NCI-H128 (cell line): ENCODE measurements at regions not wholly inside any gene's neighbourhood (a gene's known extent, or its start where the extent isn't known, plus 50 kb on each side); places are given as distances from the start of the nearest gene placed in this dataset.

Experiments used
- DNase-seq: peaks from one replicate; lab custom pipeline; 2025; ENCODE audit not compliant: unreplicated experiment; lab: John Stamatoyannopoulos, UW

DNA sequence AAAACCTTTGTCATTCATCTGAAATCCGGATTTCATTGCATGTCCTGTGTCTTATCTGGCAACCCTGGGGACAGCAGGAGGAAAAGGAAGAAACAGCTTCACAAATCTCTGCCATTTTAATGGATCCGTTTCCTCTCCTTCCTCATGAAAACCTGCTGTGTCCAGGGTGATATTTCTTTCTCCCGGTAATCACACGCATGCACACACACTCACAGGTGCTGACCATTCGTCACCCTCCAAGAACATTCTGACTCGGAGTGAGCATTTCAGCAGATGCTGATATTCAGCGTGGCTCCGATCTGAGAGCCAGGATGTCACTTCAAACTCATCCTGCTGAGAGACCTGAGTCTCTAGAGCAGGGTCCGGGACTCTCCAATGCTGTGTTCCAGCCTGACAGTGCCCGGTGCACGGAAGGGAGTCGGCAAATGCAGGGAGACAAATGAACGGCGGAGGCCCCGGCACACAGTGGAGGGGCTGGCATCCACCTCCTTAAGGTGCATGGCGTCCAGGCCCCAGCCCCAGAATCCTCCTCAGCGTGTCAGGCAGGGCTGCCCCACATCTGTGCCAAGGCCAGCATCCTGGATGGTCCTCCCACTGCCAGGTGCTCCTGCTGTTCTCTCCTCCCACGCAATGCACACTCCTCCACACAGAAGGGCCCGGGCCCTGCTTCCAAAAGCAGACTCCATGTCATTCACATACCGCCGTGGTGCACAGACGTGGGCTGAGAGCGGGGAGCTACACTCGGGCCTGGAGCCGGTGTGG, 70.7 kb downstream of the RBFOX3 start:
- no peak for DNase-seq

DNA sequence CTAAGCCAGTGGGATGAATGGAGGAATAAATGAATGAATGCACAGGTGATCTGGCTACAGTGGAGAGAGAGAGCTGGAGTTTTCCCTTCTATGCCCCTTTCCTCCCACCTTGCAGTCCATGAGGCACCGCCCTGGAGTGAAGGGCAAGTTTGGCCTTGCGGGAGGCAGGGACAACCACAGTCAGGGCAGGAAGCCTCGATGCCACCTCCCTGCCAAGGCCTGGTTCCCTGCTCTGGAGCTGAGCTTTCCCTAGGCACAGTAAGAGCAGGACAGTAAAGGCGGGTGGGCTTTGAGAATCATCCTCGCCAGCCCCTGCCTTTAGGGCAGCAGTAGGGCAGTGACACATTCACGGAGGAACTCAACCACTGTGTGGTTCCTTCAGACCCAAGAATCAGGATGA, 72.6 kb downstream of the RBFOX3 start:
- DNase-seq, result no peak

DNA sequence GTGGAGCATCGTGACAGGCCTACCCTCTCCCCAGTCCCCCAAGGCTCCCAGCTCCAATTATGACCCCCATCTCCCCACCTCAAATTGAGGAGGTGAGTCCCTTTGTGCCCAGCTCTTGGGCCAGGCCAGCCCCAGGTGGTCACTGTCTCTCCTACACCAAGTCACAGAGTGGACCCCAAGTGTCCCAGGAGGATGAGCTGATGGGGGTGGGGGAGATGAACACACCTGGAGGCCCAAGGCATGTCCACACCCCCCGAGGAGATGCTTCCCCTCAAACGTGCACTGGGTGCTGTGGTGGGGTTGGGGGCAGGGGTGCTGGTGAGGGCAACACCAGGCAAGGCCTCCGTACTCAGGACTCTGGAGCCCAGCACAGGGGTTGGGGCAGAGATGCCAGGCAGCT, 73.2 kb downstream of the RBFOX3 start:
- no peak for DNase-seq

DNA sequence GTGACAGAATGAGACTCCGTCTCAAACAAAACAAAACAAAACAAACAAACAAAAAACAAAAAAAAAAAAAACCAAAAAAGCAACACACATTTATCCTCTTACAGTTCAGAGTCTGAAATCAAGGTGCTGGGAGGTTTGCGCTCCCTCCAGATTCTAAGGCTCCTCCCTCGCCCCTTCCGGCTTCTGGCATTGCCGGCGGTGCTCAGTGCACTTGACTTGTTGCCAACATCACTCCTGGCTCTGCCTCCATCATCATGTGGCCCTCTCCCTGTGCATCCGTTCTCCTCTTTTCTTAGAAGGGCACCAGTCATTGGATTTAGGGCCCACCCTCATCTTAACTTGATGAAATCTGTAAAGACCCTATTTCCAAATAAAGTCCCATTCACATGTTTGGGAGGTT, 73.8 kb downstream of the RBFOX3 start:
- no peak for DNase-seq

DNA sequence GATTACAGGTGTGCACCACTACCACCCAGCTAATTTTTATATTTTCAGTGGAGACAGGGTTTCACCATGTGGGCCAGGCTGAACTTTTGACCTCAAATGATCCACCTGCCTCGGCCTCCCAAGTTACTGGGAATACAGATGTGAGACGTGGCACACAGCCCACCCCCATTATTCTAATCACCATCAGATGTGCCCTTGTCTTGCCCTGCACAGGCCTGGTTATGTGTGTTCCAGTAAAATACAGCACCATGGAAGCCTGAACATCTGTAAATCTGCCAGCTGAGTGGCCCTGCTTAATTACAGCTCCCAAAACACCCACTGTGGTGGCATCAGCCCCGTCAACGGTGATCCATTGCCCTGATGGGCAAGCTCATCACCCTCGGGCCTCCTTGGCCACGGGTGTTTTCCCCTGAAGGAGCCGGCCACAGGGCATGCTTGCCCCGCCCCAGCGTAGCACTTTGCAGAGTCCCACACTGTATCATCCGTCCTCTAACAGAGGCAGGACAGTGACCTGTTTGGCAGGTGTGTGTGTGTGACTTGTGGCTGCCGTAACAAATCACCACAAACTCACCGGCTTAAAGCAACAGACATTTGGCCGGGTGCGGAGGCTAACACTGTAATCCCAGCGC, 74.5 kb downstream of the RBFOX3 start:
- no peak for DNase-seq

DNA sequence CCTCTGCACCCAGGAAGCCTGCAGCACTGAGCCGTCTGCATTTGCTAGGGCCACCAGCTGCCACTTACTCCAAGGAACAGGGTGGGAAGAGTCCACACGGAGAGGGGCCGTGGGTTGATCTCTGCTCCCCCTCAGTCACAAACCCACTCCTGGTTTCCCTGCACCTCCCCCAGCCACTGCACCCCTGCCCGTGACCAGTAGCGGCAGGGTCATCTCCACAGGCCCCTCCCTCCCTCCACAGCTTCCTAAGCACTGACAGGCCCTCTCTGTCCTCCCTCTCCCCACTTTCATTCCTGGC, 75.2 kb downstream of the RBFOX3 start:
- no peak for DNase-seq

DNA sequence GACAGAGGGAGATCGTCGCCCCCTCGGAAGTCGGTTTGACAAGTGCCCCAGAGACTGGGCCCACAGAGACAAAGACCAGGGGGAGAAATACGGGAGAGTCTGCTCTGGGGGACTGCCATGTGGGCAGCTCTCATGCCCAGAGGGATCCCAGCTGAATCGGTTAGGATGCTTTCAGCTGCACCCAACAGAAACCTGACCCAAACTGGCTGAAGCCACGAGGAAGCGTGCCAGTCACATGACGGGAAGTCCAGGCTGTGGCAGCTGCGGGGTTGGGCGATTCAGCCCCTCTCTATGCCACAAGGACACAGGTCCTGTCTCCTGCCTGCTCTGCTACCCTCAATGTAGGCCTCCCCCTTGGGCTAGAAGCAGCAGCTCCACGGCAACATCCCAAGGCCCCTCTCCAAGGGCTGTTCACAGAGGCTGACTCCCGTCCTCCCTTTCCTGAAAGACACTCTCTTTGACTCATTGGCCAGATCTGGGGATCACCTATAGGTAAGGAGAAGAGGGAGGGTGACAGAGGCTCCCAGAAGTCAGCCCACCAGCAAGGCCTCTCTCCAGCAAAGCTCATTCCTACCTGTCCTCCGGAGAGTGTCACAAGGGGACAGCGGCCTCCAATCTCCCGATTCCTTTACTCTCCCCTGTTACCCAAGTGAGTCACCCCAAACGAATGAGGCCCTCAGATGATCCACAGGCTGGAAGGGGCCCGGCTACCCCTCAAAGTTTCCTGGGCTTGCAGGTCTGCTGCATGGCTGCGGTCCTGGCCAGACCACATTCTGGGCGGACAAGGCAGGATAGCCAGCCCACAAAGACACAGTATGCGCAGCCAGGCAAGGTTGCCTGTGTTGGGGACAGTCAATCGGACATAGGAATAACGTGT, 75.8 kb downstream of the RBFOX3 start:
- DNase-seq, result no peak

DNA sequence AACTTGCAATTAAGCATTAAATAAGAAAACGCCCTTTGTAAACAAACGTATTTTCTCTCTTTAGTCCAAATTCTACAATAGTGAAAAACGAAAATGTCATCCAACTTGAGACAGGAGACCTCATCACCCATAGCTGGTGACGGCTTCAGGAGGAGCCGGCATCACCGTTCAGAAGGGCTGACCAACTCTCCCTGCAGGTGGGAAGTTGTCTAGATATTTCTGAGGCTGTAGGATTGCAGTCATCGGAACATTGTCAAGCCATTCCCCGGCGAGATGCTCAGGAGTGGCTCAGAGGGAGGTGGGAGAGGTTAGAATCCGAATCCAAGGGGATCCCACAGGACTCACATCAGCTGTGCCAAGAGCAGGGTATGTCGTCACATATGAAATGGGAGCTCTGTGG, 76.7 kb downstream of the RBFOX3 start:
- DNase-seq, result no peak

DNA sequence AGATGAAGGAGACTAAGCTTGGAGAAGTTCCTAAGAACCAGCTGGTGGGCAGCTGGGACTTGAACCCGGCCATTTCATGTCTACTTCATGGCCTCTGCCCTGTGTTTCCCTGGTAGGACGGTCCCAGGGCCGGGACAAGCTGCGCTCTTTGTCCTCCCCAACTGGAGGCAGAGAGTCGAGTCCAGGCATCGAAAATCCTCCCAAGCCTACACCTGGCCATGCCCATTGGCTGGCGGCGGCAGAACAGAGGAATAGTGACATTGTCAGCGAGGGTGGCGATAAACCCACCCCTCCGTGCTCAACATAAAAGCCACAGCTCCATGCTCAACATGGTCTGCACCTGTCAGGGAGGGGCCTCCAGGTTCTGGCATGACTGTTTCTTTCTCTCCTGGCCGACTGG, 77.7 kb downstream of the RBFOX3 start:
- DNase-seq, result no peak

DNA sequence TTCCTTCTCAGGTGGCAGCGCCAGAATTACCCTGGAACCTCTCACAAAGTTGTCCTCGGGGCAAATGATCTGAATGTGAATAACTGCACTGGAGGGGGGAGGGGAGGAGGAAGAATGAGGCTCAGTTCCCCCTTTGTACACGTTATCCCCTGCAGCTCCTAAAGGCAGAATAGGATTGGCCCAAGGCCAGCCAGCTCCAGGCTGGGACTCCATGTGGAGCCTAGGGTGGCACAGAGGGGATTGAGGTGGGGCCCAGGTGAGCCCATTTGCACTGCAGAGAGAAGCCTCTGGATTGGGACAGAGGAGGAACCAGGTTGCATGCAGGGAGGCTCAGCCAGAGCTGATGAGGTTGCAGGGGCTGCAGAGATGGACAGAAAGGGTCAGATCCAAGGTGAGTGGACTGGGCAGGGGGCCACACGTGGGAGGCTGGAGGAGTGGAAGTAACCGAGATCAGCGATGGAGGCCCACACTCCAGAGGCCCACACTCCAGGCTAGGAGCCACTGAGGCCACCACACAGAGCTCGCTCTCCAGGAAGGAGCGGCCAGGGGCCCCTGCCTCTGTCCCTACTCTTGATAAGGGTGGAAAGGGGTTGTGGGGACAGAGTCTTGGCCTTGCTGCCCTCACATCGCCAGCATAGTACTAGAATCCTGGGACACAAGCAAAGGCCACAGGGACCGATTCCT, 78.6 kb downstream of the RBFOX3 start:
- DNase-seq, result no peak

DNA sequence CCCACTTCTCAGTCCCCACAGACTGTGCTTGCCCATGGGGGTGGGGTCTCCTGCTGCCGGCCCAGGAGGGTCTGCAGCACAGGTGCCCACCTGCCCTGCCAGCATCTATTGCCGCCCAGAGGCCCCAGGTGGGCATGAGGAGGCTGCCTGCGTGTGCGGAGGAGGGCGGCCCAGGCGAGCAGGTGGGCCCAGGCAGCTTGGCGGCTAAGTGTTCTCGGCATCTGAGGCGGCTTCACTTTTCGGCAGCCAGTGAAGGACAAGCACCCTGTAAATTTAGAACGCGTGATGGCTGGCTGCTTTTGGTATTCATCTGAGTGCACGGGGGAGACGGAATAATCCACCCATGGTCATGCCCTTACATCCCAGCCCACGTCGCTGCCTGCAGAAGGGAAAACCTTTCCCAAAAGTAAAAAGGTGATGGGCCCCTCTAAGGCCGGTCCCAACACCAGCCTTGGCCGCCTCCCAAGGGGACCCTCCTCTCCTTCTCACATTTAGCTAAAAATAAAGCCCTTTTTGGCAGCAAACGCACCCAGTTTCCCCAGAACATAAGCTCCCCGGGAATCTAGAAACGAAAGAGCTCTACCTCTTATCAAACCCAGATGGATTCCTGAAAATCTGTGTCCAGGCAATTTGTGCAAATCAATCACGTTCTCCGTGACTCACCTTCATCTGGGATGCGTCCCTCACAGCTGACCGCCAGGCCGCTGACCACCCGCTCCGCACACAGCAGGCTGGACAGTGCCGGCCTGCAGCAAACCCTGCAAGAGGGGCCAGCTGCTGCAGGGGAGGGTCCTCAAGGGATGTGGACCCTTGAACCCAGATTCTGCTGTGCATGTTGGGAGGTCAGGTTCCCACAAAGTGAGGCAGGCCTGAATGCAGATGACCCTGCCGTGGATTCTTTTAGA, 79.4 kb downstream of the RBFOX3 start:
- no peak for DNase-seq

DNA sequence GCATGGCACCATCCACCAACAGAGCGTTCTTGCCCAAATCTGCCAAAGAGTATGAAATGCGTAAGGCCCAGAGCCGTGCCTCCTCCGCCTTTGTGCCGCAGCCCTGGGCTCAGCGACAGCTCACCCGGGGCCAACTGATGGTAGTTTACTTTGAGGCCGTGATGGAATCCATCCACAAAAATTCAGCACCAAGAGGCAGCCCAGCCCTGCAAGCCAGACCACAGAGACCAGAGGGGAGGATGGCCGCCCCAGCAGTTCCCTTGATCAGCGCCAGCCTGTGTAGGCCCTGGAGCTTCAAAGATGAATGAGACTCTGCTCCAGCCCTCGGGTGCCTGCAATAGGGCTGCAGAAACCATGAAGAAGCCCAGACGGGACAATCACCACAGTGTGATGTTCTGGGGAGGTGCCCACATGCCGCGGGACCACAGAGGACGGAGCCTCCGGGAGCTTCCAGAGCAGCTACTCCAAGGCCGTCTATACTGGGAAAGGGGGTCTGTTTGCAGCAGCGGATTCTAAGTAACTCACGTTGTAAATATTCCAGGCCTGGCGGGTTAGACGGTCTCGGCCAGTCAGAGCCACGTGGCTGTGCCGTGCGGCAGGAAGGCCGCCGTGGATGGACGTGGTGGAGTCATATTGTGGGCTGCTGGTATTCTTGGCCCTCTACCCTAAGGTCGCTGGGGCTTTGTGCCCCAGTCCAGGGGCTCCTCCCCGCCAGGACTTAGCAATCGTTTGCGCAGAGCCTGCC, 80.3 kb downstream of the RBFOX3 start:
- DNase-seq, result no peak

DNA sequence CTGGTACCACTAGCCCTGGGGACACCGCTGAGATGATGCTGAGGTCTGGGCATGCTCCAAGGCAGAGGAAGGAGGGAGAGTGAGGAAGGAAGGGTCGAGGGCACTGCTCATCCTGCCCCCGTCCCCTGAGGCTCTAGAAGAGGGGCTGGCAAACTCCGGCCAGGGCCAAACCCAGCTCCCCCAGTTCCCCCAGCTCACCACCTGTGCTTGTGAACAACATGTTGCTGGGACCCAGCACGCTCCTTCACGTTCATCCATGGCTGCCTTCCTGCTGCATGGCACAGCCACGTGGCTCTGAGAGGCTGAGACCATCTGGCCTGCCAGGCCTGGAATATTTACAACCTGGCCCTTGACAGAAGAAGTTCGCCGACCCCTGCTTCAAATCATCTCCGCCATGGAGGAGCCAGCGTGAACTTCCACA, 81.2 kb downstream of the RBFOX3 start:
- no peak for DNase-seq

DNA sequence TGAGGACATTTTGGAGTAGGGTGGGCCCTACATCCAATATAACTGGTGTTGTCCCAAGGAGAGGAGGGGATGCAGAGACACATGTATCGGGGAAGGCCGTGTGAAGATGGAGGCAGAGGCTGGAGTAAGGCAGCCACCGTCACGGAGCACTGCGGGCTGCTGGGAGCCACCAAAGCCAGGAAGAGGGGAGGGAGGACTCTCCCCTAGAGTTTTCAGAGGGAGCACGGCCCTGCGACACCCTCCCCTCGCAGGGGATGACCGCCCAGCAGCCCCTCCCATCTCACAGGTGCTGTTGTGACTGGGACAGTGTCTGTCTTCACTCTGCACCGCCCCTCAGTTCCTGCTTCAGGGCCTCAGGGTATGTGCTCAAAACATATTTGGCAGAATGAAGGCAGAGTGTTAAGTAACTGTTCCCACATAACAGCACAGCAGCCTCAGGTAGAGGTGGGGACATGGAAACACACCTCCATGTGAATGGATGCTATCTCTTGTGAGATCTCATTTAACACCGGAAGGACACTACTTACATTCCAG, 82.2 kb downstream of the RBFOX3 start:
- DNase-seq, result no peak

DNA sequence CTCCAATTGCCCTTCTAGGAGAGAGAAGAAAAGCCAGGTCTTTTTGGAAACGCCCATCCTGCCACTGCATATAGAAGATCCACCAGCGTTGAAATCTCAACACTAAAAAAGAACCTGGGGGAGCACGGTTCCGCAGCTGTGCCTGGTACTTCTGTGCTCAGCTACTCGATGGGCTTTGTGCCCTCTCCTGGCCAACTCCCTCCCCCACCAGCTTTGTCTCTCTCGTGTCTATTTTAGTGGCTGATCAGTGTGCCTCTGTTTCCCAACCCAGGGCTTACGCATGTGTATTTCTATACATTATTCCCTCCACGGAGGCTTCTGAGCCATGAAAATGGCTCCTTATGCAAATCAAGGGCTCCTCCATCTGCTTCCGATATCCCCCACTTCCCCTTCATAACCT, 83.5 kb downstream of the RBFOX3 start:
- no peak for DNase-seq

DNA sequence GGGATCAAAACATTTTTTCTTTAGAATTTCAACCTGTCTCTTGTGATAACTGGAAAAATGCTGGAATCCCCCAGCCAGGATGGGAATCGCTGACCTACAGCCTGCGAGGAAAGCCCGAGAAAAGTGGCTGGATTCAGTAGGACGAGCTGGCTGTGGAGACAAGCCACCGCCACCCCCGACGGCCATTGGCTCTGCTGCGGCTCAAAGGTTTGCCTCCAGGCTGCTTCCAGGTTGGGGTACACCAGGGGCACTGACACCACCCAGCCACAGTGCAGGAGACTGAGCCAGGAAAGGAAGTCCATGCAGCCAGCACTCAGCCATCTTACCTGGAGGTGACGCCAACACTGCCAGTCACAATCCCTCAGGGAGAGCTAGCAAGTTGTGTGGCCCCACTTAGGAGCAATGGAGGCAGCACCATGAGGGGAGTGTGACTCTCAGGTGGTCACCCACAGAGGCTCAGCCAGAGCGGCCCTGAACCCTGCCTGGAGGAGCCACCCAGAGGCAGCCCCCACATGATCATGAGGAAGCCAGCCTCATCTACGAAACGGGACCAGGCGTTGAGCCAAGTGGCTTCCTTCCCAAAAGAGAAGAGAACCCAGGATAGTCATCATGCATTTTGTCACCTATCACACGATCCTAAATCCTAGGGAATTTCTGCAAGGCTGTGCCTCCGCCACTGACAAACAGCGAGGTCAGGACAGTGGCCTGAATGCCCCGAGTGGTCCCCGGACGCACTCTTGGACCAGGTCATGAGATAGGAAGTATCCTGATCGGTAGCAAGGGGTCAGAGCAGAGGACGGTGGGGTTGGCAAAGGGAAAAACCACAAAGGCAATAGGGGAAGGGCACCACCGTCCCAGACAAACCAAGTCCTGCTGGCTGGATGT, 84.8 kb downstream of the RBFOX3 start:
- DNase-seq, result no peak

DNA sequence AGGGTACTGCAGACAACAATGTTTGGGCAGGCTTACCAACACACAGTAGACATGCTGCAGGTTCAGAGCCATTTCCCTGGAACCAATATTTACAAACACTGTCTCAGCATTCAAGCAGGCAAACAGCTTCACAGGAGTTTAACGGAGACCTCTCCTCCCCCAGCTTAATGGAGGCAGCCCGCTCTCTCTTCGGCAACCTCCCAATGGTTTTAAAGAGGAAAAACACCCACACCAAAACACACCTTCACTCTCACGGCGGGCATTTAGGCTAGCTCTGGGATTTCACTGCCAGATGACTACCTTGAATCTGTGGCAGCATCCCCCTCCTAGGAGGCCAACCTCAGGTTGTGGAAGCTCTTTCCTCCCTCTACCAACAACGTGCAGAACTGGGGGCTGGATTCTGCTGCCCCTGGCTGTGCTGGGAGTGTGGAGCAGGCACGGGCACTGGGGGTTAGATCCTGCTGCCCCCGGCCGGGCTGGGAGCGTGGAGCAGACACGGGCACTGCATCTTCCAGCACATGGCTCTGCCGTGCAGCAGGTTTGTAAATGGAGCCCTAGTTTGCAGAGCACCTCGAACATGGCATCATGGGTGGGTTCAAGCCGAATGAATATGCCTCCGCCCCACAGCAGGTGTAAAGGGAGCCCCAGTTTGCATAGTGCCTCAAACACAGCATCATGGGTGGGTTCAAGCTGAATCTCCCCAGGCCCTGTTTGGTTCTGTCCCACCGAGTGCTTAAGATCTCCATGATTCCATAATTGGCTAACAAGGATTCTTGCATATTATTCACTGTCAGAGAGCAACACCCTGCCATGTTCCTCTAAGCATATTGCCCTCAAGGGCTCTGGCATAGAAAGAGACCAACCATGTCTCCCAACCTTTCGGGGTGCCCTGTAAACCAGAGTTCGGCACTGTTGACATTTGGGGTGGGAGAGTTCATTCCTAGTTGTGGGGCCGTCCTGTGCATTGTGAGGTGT, 86.4 kb downstream of the RBFOX3 start:
- no peak for DNase-seq
